Stimulated activated CD8-positive, alpha-beta memory T cell treated with anti-CD3 and anti-CD28 coated beads, Interleukin-7, amount 100 ng/mL, for 1 hour (primary cell): ENCODE measurements at regions not wholly inside any gene's neighbourhood (a gene's known extent, or its start where the extent isn't known, plus 50 kb on each side); places are given as distances from the start of the nearest gene placed in this dataset.

Experiments used
- DNase-seq, 2 donors: peaks; one replicate each; pipeline ENCODE4 v3.0.0-alpha.2; 2020; ENCODE audit warnings: low read depth in 2 of 2

DNA sequence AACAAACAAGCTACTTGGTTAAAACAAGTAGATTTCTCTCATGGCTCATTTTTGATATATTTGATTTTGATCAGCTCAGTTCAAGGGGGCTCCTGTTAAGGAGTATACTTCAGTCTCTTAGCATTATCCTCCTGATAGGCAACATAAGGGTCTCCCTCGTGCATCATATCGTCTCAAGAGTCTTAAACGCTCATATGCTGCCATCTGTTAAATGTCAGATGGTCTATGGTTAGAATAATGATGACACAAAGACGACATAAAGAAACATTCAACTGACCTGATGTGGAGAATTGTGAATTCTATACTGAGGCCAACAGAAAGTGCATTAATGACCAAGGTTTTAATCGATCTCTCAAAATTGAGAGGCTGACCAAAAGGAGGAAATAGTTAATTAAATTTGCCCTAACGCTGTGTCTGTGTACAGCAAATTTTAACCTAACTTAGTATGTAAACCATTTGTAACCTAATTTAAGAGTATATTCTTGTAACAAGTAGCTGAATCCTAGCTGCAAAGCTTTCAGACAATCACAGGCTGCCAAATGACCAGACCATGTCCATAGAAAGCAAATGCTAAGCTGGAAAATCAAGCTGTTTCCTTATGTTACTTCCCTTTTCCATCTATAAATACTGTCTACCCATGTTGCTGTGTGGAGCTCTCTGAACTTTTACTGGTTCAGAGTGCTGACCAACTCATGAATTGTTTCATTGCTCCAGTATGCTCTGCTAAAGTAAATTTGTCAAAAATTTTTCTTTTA lies 1688.5 kb downstream of the GRIK2 start:
- DNase-seq: no peak

DNA sequence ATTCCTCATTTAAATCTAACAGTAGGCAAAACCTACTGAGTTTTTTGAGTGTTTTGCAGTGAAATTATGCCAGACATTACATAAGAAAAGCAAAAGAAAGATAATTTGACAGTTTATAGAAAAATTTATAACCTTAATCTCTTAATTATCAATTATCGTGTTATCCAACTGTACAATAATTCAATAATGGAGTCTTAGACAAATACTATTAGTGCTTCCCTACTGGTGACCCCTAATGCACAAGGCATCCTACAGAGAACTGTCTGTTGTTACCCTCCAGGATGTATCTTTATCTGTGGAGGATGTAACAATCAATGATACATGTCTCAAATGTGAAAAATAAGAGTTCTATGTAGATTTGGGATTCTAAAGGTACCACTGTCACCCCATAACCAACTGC lies 1687.6 kb downstream of the GRIK2 start:
- DNase-seq: no peak

DNA sequence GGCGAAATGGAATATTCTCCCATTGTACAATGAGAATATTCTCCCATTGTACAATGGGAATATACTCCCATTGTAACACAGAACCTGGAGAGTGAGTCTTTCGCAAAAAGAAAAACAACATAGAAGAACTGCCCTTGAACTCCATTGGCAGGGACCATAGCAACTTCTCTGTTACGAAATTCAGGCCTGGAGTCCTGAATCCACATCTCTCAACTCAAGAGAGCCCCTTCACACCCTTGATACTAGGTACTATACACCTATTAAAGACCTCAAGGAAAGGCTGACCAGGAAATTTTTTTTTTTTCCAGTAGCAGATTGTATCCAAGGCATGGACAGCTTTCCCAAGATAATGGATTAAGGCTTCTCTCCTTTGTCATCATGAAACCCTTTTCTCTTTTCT lies 1687.0 kb downstream of the GRIK2 start:
- no peak for DNase-seq

DNA sequence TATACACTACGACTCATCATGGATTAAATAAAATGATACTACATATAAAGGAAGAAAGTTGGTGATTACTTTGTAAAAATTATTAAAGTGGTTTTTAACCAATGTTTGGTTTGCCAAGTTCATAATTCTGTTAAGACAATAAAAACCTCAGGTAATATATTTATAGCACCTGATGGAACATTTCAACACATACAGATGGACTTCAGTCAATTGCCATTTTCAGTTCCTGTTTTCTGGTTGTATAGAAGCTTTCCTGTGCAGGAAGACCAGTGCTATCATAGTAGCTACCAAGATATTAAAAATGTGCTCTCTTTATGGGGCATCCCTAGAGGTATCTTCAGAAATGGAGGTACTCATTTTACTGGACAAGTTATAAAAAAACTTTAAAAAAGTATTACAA lies 1686.4 kb downstream of the GRIK2 start:
- no peak for DNase-seq

DNA sequence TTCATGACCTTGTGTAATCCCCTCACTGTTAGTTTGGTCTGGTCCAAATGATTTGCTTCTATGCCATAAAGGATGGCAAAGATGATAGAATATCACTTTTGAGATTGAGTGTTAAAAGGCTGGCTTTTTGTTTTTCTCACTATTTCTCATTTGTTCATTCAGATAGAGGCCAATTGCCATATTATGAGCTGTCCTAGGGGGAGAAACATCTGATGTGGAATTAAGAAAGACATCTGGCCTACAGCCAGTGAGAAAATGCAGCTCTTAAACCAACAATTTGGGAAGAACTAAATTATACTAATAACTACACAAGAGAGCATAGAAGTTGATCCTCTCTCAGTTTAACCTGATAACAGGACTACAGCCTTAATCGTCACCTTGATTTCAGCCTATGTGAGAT lies 1668.6 kb downstream of the GRIK2 start:
- no peak for DNase-seq

DNA sequence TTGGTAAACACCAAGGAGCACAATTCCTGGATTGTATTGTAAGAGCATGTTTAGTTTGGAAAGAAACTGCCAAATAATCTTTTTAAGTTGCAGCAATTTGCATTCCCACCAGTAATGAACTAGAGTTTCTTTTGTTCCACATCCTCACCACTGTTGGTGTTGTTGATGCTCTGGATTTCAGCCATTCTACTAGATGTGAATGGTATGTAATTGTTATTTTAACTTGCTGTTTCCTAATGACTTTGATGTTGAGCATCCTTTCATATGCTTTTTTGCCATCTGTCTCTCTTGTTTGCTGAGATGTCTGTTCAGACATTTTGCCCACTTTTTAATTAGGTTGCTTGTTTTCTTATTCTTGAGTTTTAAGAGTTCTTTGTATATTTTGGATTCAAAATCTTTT lies 1654.1 kb downstream of the GRIK2 start:
- no peak for DNase-seq

DNA sequence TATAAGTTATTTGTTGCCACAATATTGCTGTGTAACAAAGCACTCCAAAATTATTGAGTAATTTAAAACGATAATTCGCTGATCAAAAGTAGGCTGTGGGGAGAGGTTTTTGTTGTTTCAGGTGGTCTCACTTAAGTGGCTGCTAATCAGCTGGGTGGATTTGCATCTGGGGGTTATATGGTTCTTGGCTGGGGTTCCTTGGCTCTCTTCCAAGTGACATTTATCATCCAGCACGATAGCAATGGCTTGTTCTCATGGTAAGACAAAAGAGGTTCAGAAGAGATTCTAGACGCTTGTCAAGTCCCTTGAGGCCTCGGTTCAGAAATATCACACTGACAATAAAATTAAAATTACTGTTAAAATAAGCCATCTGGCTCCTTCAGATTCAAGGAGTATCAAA lies 1648.8 kb downstream of the GRIK2 start:
- DNase-seq: no peak

DNA sequence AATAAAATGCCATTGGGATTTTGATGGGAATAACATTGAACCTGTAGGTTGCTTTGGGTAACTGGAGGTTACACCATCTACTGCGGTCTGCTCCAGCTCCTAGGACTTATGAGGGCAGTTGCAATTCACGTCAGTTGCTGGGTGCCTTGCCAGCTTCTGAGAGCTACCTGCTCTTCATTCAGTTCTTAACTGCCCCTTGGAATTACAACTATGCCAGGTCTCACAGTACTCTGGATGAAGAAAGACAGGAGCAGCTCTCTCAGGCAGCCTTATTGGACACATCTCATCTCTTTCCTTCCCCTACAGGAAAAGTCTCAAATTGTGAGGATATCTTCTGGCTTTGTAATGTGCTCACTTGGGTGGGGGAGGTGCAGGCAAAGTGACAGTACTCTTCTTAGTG lies 1643.3 kb downstream of the GRIK2 start:
- no peak for DNase-seq

DNA sequence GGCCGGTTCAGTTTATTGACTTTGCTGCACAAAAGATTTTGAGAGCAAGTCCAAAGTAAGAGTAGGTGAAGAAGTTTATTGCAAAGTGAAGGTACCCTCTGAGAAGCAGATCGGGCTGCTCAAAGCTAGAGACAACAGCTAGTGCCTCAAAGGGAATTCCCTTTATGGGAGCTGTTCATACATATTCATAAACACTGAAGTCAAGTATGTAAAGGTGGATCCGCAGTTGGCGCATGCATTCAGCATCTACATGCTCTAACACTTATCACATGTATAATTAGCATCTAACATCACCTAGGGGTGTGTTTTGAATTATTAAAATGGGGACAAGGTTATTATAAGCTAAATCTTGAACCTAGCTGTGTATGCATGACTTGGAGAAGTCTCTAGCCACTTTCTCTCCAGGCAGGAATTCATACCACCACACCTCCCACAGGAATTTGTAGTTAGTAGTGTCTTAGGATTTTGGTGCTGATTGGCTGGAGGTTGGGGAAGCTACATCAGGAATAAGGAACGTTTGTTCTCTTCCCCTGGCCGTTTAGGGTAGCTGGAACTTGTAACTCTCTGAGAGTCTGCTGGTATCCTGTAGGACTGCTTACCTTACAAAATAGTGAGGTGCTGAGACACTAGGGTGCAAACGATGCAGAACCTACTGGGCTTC lies 1633.9 kb downstream of the GRIK2 start:
- DNase-seq: no peak

DNA sequence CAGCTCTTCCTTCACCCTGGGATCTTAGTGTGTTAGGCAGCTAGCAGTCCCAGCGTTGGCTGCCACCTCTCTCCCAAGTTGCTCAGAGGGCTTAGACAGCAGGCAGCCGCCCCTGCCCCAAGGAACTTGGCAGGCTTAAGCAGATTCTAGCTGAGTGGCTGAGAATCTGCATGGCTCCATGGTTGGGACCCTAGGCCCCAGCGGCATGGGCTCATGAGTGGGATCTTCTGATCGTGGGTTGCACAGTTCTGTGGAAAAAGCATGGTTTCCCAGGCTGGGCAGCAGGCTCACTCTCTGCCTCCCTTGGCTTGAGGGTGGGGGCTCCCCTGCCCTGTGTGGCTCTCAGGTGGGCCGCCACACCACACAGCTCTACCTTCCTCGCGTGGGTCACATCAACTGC lies 1624.9 kb downstream of the GRIK2 start:
- no peak for DNase-seq

DNA sequence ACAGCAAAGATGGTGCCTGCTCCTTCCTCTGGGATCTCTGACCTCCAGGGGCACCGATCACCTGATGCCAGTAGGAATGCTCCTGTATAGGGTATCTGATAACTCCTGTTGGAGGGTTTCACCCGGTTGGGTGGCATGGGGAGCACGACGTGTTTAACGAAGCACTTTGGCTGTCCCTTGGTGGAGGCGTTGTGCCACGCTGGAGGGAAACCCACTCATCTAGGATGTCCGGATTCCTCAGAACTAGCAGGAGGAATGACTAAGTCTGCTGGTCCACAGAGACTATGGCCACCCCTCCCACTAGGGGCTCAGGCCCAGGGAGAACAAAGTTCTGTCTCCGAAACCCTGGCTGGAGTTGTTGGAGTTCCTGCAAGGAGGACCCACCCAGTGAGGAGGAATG lies 1624.4 kb downstream of the GRIK2 start:
- no peak for DNase-seq

DNA sequence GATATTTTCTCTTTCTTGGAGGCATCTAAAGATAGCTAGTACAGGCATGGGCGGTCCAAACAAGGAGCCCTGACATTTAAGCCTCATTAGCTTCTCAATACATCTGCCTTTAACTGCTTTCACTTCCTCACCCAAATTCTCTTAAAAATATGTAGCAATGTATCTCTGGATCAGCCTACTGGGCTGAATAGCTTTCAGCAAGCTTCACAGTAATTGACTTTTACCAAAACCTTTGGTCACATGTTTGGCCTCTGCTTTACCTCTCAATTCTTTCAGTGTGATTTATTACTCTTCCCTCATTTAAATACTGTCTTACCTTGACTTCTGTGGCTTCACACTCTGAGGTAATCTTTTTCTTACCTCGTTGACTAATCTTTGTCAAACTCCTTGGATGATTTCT lies 1618.1 kb downstream of the GRIK2 start:
- DNase-seq: no peak

DNA sequence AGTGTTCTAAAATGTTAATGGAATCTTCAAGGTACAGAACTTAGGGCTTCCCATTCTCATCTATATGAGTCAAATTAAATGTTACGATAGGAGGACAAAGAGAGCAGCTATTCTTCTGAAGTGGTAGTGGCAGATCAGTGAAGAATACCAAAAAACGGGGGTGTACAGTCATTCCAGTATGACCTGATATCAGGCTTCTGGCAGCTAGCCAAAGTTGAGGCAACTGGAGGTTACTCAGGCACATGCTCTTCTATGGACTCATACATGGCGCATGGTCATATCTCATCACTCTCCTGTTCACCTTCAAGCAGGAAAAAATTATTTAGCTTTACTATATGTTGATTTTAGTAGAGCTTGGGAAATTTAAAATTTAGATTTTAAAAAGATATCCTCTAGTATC lies 1608.8 kb downstream of the GRIK2 start:
- no peak for DNase-seq

DNA sequence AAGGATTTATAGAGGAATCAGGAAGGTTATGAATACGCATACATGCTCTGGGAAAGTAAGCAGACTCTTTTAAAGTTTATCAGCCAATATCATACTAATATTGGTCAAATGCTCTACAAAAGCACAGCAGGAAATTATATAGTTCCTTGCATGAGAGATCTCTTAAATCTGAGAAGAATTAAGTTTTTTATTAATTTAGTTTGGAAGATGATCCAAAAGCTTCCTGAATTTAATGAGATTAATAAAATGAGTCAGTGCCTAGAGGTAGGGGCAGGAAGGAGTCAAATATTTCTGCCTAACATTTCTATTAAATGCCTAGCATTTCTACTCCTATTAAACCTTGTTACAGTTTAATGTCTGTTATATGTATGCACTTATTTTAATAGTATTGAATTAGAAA lies 1608.2 kb downstream of the GRIK2 start:
- DNase-seq: no peak

DNA sequence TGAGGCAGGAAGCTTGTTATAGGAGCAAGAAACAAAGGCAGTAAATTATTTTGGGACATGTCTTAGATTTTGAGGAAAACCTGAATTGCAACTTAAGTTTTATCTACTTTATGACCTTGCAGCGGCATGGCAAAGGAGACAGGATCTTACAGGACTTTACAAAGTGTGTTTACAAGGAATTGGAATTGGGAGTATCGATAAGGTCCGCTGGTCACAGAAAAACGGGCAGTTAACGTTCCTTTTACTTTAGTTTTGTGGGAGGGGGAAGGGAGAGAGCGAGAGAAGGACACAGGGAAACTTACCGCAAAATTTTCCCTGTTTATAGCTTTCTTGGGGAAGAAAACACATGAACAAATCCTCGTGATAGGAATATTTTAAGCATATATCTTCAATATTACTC lies 1607.2 kb downstream of the GRIK2 start:
- no peak for DNase-seq

DNA sequence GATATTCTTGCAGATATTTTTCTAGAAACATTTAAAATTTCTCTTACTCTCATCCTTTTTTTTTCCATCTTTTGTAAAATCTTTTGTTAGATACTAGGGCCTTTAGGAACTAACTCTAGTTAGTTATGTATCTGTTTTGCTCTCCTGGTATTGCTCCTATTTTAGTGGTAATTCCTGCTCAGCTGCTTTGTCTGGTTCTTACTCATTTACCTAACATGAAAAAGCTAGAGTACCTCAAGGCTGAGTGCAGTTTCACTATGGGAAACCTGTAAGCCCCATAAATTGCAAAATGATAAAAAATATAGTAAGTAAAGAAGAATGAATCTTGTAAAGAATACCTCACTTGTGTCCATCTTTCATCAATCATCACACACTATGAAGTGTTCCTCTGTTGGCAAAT lies 1602.0 kb downstream of the GRIK2 start:
- no peak for DNase-seq

DNA sequence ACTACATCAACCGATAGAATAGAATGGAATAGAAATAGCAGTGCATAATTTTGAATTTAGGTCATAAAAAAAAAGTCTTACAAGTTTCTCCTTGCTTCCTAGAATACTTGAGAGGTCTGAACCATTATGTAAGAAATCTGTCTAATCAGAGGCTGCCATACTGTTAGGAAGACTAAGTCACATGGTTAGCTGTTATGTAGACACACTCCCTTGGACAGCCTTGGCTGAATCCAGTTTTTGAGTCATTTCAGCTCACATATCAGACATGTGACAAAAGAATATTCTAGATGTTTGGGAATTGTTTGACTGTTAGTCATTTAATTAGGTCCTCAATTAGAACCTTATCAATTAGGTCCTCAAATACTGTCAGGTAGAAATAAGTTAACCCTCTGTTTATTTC lies 1601.4 kb downstream of the GRIK2 start:
- no peak for DNase-seq

DNA sequence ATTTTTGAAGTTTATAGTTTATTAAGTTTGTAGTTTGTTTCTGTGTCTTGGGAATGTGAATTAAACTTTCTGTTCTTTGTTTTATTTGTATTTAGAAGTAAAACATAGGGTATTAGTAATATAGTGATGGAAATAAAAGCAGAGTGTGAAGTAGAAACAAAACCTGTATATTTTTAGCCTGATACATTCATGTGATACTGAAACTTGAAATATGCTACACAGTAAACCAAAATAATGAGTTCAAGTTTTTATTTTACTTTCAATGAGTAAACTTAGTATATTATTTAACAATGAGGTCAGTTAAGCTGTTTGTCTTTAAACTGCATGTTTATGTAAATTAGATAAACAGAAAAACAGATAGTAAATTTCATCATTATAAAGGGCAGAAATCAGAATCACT lies 1592.6 kb downstream of the GRIK2 start:
- DNase-seq: no peak

DNA sequence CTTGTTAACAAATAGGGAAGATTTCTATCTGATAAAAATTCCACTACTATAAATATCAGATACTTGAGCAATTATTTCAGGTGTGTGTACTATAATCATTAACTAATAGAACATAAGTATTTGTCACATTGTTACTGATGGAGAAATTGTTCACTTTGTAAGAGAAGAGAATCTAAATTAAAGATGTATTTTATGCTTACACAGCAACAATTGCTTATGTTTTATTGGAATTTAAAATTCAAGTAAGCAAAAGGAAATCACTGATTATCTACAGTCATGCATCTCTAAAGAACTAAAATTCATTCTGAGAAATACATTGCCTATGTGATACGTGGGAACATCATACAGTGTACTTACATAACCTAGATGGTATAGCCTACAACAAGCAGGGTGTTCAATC lies 1590.8 kb downstream of the GRIK2 start:
- DNase-seq: no peak

DNA sequence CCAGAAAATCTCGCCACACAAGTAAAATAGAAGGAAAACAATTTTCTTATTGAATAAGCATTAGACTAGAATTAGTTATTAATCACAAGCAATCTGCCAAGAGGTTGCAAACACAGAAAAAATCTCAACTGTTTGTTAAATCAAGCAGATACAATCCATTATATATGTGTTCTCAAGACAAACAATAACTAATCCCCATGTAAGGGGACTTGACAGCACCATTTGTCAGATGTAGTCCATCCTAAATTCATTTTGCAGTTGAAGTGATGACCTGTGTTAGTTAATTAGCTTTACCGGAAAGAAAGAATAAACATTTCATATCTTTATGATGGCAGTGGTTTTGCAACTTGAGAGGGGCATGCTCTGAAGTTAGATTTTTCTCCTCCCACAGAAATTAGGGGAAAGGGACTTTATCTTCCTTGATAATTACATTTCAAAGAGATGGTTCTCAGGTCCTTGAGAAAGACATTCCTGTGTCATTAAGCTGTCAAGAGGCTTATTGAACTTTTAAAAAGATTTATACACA lies 1588.0 kb downstream of the GRIK2 start:
- no peak for DNase-seq

DNA sequence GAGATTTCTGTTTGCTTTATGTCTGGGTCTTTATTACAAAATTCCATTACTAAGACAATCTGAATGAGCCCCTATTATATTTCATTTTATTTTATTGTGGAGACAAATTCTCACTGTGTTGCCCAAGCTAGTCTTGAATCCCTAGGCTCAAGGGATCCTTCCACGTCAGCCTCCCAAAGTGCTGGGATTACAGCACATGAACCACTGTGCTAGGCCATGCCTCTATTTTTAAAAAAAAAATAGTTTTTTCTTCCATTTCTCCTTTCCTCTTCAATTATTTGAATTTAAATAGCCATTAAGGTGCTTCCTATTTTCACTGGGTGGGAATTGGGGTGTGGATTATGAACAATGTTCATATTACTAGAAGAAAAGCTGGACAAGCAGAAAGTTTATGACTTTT lies 1587.4 kb downstream of the GRIK2 start:
- DNase-seq: no peak

DNA sequence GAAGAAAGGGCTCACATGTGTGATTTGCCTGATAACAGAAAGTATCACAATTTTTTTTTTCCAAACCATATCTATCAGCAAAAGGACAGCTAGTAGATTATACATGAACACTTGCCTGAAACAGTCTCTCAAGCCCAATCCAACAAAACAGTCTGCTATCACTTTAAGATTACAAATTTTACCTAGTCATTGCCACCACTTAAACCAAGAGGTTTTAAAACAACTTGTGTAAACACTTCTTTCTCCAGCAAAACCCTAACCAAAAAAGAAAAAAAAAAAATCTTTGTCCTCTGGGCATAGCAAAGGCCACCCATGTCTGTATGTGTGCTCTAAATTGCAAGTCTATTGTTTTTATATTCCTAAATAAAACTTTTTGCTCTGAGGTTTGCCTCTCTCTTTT lies 1568.4 kb downstream of the GRIK2 start:
- no peak for DNase-seq

DNA sequence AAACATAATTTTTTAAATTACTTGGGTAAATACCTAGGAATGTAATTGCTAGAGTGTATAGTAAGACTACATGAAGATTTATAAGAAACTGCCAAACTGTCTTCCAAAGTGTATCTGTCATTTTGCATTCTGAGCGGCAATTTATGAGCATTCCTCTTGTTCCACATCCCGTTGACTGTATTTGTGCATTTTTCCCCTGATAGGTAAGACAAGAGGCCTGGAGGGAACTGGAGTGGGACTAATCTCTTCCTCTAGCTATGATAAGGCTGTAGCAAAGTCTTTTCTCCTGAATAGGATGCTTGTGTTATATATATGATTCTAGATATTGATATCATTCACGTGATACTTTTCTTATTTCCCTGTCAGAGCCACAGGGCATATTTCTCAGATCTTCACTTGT lies 1557.5 kb downstream of the GRIK2 start:
- no peak for DNase-seq

DNA sequence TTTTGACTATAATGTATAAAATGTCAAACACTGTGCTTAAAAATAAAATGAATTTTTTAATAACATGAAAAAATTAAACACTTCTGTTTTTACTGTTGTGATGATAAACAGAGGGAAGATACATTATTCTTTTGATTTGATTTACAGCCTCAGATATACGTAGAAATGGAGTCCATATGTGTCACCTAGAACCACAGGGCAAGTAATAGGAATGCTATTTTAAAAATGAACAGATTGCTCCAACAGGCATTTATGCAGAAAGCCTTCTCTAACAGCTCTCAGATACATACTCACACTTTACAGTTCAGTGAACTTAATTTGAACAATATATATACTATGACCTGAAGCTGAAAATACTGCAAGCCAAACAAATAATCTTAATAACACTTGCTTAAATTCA lies 1551.0 kb downstream of the GRIK2 start:
- no peak for DNase-seq
